Pancreas (tissue), 10 donors: ENCODE measurements at regions not wholly inside any gene's neighbourhood (a gene's known extent, or its start where the extent isn't known, plus 50 kb on each side); places are given as distances from the start of the nearest gene placed in this dataset.
A peak's percentile ranks its signal among the peaks of the same experiment; 100 is the strongest.

Source experiments
- ATAC-seq, 4 donors: fragments of 200-7000 bp; cut with Tn5 transposase; one replicate each; pipeline versions ENCODE4 v1.8.0 to v1.9.1; 2020; ENCODE audit warnings: mild to moderate bottlenecking in 4 of 4, moderate library complexity in 4 of 4
- DNase-seq, 6 donors: peaks; one replicate each; pipeline ENCODE4 v3.0.0-alpha.2; 2020
- FAIRE-seq: peaks from 2 replicates; lab custom pipeline; 2012; peaks lifted over from hg19 to GRCh38; lab: Jason Lieb, UNC
- H3K27ac ChIP-seq, 4 donors: fragments of 200-600 bp; sonication (generic); 1 replicate in 3 of 4; 2 replicates in 1 of 4; pipeline versions ENCODE4 v1.5.0 to v1.8.0; 2020
- H3K27me3 ChIP-seq, 4 donors: fragments of 200-600 bp; one replicate each; pipeline ENCODE4 v1.8.0; 2021
- H3K36me3 ChIP-seq, 3 donors: fragments of 200-600 bp; sonication (generic) in 1 of 3; one replicate each; pipeline versions ENCODE4 v1.5.0 to v1.8.0; 2020 to 2021
- H3K4me1 ChIP-seq, 3 donors: fragments of 200-600 bp; one replicate each; pipeline ENCODE4 v1.8.0; 2021
- H3K4me3 ChIP-seq, 4 donors: fragments of 200-600 bp; sonication (generic) in 2 of 4; one replicate each; pipeline versions ENCODE4 v1.5.0 to v1.8.0; 2020 to 2021
- H3K9me3 ChIP-seq, 4 donors: fragments of 200-600 bp; one replicate each; pipeline ENCODE4 v1.8.0; 2021
- WGBS, 2 donors: extraction: QIAGEN DNeasy Blood & Tissue Kit; methylation state at CpG; one replicate each; pipeline ENCODE4 v1.1.7; 2013; 5-methylcytosine and 5-hydroxymethylcytosine counted together
- intact Hi-C, 3 donors: fragments of 100-400 bp; cut with DNase I; formaldehyde crosslinking; loops; one replicate each; pipeline versions ENCODE4 v1.11.1 to v1.14.2; 2022
- TF ChIP-seq, protein P1 (sequence below), 4 donors: fragments of 200-600 bp; sonication (generic) in 3 of 4; IDR thresholded peaks; one replicate each; pipeline versions ENCODE4 v1.5.0 to v1.8.0; 2021; ENCODE audit warnings: antibody characterized with exemption in 4 of 4
- donor health status: healthy with polysubstance abuse.
- donor health status: DM: no; HTN: no; CAD: no; lungs with moderate emphysema.
- donor health status: DM: no; HTN: no; CAD: no.
- donor health status: control.
- donor health status: control.
- donor health status: Bipolar disorder and iron deficiency.
- donor health status: DM: yes; HTN: yes; CAD: no.
- donor health status: DM: no; HTN: no; CAD: no.
- donor health status: DM: no; HTN: no; CAD: no.
- donor health status: DM: yes; HTN: yes; CAD: no.

DNA sequence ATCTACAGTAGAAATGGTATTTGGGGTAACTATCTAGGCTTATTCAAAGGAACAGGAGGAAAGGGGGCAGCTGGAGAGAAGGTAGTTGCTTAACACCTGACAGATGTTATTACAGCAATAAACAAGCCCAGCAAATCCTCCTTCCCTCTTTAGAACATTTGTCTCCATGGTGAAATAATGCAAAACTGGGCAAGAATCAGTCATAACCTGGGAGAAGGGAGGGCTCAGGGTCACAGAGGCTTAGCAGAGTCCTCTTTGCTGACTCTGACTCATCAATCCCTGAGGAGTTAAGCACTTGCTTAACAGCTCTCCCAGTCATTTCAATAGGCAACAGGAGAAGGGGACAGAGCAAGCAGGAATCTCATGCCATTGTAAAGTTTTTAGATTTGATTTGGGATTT, 230.3 kb downstream of the IBTK start:
- TF ChIP-seq, protein P1, sequence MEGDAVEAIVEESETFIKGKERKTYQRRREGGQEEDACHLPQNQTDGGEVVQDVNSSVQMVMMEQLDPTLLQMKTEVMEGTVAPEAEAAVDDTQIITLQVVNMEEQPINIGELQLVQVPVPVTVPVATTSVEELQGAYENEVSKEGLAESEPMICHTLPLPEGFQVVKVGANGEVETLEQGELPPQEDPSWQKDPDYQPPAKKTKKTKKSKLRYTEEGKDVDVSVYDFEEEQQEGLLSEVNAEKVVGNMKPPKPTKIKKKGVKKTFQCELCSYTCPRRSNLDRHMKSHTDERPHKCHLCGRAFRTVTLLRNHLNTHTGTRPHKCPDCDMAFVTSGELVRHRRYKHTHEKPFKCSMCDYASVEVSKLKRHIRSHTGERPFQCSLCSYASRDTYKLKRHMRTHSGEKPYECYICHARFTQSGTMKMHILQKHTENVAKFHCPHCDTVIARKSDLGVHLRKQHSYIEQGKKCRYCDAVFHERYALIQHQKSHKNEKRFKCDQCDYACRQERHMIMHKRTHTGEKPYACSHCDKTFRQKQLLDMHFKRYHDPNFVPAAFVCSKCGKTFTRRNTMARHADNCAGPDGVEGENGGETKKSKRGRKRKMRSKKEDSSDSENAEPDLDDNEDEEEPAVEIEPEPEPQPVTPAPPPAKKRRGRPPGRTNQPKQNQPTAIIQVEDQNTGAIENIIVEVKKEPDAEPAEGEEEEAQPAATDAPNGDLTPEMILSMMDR (IDR thresholded peaks at IDR 0.05), result no peak
- H3K36me3 ChIP-seq, result no peaks in the 10 kb centered on the region
- intact Hi-C loops, result no loop called here
- no peak for FAIRE-seq
- no peaks in the 10 kb centered on the region for H3K9me3 ChIP-seq
- no peaks in the 10 kb centered on the region for H3K27me3 ChIP-seq
- no peak overlapping the region for H3K4me3 ChIP-seq
- no peaks in the 10 kb centered on the region for H3K4me1 ChIP-seq
- DNase-seq, result no peak
- H3K27ac ChIP-seq, result no peak overlapping the region
- ATAC-seq, result peak; percentile 37 to 85 (median 61)

DNA sequence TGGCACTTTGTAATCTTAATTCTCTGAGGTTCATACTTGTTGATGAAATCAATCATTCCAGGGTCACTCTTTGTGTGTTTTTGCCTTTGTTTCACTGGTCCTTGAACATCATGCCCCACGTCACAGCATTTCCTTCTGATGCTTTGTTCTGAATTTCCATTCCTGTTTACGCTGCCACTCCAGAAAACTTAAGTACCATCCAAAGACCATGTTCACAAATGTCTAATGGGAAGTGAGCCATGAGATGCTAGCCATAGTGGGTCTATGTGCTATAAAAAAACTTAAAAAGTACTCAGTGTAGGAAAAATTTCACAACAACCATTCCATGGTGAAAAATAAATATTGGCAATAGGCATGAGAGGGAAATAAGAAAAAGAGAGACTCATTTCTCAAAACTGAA, 232.0 kb downstream of the IBTK start:
- DNase-seq (no peak), ATAC-seq (no peak), FAIRE-seq (no peak)
- Histone ChIP-seq H3K27me3 (no peaks in the 10 kb centered on the region), H3K36me3 (no peaks in the 10 kb centered on the region), H3K27ac (no peak overlapping the region), H3K4me3 (no peak overlapping the region), H3K9me3 (no peaks in the 10 kb centered on the region), H3K4me1 (no peaks in the 10 kb centered on the region)
- WGBS, 2 donors, result 25 to 66% methylated on average over 2 of the region's 2 CpGs
- TF ChIP-seq, protein P1 (IDR thresholded peaks at IDR 0.05), result no peak
- intact Hi-C loops, result no loop called here

DNA sequence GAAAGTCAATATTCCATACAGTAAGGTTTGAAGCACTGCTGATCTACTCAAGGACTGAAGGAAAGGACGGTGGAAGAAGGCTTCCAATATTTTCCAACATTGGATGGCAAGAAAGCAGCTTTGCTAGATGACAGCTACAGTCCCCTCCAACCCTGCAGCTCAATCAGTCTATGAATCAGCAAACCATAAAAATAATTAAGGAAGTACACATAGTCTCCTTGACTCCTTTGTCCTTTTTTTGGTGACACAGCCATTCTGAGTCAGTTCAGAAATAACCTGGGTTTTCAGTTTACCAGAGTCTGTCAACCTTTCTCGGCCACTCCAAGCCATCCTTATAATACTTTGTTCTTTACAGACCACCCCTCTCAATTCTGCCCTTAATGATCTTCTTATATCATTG, 232.5 kb downstream of the IBTK start:
- H3K27me3 ChIP-seq, result no peaks in the 10 kb centered on the region
- FAIRE-seq, result no peak
- intact Hi-C loops, result no loop called here
- no peak overlapping the region for H3K4me3 ChIP-seq
- H3K27ac ChIP-seq, result no peak overlapping the region
- WGBS, 2 donors, result 73 to 83% methylated on average over 2 of the region's 2 CpGs
- TF ChIP-seq, protein P1 (IDR thresholded peaks at IDR 0.05), result no peak
- ATAC-seq, result no peak
- H3K9me3 ChIP-seq, result no peaks in the 10 kb centered on the region
- H3K36me3 ChIP-seq, result no peaks in the 10 kb centered on the region
- H3K4me1 ChIP-seq, result no peaks in the 10 kb centered on the region
- DNase-seq, result no peak

DNA sequence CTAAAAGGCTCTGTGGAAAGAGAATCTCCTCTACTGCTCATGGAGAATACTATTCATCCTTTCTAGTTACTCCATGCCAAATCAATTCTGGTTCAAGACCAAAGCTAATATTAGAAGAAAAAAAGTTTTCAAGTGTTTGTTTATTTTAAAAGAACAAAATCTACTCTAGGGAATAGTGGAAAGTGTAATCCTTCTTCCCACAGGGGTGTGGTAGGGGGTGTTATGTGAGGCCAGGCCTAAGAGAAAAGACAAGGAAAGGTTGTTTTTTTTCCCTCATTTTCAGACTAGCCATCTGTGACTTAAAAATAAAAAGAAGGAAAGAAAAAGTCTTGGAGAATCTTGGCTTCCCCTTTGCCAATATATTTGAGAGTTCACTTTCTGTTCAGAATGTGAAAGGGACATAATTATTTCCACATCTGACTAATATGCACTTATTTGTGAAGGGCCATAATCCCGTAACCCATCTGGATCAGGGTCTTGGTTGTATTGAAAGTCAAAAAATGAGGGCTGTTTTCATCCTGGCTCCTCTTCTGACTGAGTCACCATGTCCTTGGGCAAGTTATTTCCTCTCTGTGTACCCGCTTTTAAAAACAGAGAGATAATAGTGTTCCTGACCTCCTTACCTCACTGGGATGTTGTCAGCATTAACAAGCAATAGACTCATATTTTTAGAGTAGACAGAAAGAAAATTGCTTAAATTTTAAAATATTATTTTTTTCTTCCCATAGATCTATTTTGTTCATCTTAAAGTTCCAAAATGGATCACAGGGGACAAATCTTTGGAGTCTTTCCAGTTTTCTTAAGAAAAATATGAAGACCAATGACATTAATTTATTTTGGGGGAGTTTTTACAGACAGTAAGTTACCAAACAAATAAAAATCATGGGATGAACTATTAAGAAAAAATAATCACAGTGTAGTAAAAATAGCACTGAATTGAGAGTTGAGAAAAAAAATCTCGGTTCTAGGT, 233.7 kb downstream of the IBTK start:
- intact Hi-C loops, result no loop called here
- H3K27ac ChIP-seq, result no peak overlapping the region
- peak in 3 of 4 donors; percentile 44 to 69 (median 63) for ATAC-seq
- H3K4me1 ChIP-seq, result no peaks in the 10 kb centered on the region
- DNase-seq, result no peak
- TF ChIP-seq, protein P1 (IDR thresholded peaks at IDR 0.05), result no peak
- no peaks in the 10 kb centered on the region for H3K36me3 ChIP-seq
- no peaks in the 10 kb centered on the region for H3K9me3 ChIP-seq
- H3K4me3 ChIP-seq, result no peak overlapping the region
- no peak for FAIRE-seq
- H3K27me3 ChIP-seq, result no peaks in the 10 kb centered on the region
- 57 to 63% methylated on average over 3 of the region's 3 CpGs for WGBS, 2 donors
